HG02884 (cell line): ENCODE measurements at regions not wholly inside any gene's neighbourhood (a gene's known extent, or its start where the extent isn't known, plus 50 kb on each side); places are given as distances from the start of the nearest gene placed in this dataset.

Source experiments
- ATAC-seq: cut with Tn5 transposase; IDR thresholded peaks from one replicate; pipeline ENCODE4 v1.9.1; 2021; ENCODE audit warnings: mild to moderate bottlenecking, moderate library complexity; ENCODE audit not compliant: unreplicated experiment

GRCh38 chr12:20278276-20278675, 90.1 kb upstream of the PDE3A start:
- ATAC-seq: no peak

GRCh38 chr12:20280515-20280914, 87.8 kb upstream of the PDE3A start:
- ATAC-seq: no peak

- ATAC-seq: no peak
These were observed 85.9 kb upstream of the PDE3A start for GRCh38 chr12:20282401-20282800.

- ATAC-seq: no peak
These were observed 84.9 kb upstream of the PDE3A start for GRCh38 chr12:20283482-20283881.

- no peak for ATAC-seq
These were observed 78.8 kb upstream of the PDE3A start for GRCh38 chr12:20289520-20289919.

GRCh38 chr12:20300457-20300856, 67.9 kb upstream of the PDE3A start:
- ATAC-seq: no peak

- no peak for ATAC-seq
These were observed 62.9 kb upstream of the PDE3A start for GRCh38 chr12:20305470-20305869.

GRCh38 chr12:20309504-20310148, 58.7 kb upstream of the PDE3A start:
- no peak for ATAC-seq

- no peak for ATAC-seq
These were observed 54.0 kb upstream of the PDE3A start for GRCh38 chr12:20314328-20314727.

GRCh38 chr12:20317554-20317953, 50.8 kb upstream of the PDE3A start:
- no peak for ATAC-seq
